ENCODE measurements at regions not wholly inside any gene's neighbourhood (a gene's known extent, or its start where the extent isn't known, plus 50 kb on each side); places are given as distances from the start of the nearest gene placed in this dataset.

DNA sequence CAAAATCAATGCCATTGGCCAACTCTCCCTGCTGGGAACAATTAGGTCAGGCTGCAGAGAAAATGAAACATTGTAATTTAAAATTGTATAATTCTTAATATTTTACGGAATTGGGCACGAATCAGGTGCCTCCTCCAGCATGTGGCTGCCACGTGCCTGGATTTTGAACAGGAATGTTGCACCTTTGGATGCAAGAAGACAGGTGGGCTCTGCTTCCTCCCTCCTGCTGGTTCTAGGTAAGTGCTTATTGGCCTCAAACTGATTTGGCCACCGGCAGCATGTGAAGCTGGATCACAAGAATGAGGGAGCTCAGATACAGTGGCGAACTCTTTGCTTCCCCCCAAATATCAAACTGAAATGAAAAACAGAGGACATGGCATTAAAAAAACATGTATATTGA is 1559.9 kb upstream of the FLRT2 start:
- Mint-ChIP-seq H3K4me3 (no peak overlapping the region), H3K27ac (ENCODE audit: unreplicated experiment) (no peak overlapping the region), H3K27me3 (ENCODE audit: low read depth) (no peaks in the 10 kb centered on the region), H3K4me1 (peaks cover 11% of the 10 kb centered on the region), H3K36me3 (ENCODE audit: low read depth) (no peaks in the 10 kb centered on the region), H3K9me3 (peaks cover 3% of the 10 kb centered on the region)
- no peak for DNase-seq (ENCODE audit: low read depth, low spot score)
- TF ChIP-seq, protein P1, sequence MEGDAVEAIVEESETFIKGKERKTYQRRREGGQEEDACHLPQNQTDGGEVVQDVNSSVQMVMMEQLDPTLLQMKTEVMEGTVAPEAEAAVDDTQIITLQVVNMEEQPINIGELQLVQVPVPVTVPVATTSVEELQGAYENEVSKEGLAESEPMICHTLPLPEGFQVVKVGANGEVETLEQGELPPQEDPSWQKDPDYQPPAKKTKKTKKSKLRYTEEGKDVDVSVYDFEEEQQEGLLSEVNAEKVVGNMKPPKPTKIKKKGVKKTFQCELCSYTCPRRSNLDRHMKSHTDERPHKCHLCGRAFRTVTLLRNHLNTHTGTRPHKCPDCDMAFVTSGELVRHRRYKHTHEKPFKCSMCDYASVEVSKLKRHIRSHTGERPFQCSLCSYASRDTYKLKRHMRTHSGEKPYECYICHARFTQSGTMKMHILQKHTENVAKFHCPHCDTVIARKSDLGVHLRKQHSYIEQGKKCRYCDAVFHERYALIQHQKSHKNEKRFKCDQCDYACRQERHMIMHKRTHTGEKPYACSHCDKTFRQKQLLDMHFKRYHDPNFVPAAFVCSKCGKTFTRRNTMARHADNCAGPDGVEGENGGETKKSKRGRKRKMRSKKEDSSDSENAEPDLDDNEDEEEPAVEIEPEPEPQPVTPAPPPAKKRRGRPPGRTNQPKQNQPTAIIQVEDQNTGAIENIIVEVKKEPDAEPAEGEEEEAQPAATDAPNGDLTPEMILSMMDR (conservative IDR thresholded peaks at IDR 0.05) = no peak

DNA sequence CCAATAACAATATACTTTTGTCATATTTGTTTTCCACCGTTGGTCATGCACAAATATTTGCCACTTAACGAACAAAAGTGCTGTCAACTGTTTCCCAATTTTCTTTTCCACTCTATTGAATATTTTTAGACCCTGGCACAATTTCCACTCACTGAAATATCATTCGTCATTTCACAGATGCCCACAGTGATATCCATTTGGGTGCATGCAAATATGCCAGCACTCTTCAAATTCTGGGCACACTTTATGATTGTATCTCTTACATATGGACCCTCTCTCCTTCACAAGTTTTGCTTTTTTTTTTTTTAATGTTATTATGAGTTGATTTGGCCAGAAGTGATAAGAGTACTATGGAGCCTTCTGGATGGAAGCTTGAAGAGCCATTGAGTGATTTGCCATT is 1557.3 kb upstream of the FLRT2 start:
- H3K9me3 Mint-ChIP-seq = peaks cover under 1% of the 10 kb centered on the region
- peaks cover 11% of the 10 kb centered on the region for H3K4me1 Mint-ChIP-seq
- no peak overlapping the region for H3K27ac Mint-ChIP-seq (ENCODE audit: unreplicated experiment)
- TF ChIP-seq, protein P1 (conservative IDR thresholded peaks at IDR 0.05) = no peak
- H3K36me3 Mint-ChIP-seq (ENCODE audit: low read depth) = no peaks in the 10 kb centered on the region
- DNase-seq (ENCODE audit: low read depth, low spot score) = no peak
- H3K27me3 Mint-ChIP-seq (ENCODE audit: low read depth) = no peaks in the 10 kb centered on the region
- H3K4me3 Mint-ChIP-seq = no peak overlapping the region

DNA sequence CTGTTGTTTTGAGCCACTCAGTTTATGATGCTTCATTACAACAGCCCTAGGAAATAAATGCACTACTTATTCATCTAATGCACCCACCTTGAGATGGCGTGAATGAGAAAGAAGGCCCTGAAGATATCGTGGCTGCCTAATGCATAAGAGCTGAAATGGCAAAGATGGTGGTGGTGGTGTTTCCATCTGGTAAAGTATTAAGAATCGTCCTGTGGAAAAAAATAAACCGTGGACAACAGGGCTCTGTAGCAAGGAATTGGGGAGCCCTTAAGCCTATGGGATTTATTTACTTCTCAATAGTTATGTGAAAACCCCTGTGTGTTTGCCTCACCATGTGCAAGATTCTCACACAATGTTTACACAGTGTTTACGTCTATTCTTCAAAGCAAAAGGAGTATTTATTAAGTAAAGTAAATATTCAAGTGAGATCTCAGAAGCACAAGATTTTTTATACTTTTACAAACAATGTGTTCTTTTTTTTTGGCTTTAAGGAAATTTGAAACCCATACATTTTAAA is 1555.2 kb upstream of the FLRT2 start:
- TF ChIP-seq, protein P1 (conservative IDR thresholded peaks at IDR 0.05) = no peak
- no peaks in the 10 kb centered on the region for H3K36me3 Mint-ChIP-seq (ENCODE audit: low read depth)
- no peak overlapping the region for H3K4me3 Mint-ChIP-seq
- no peak overlapping the region for H3K27ac Mint-ChIP-seq (ENCODE audit: unreplicated experiment)
- no peaks in the 10 kb centered on the region for H3K9me3 Mint-ChIP-seq
- H3K27me3 Mint-ChIP-seq (ENCODE audit: low read depth) = no peaks in the 10 kb centered on the region
- peaks cover 6% of the 10 kb centered on the region for H3K4me1 Mint-ChIP-seq
- DNase-seq (ENCODE audit: low read depth, low spot score) = no peak

DNA sequence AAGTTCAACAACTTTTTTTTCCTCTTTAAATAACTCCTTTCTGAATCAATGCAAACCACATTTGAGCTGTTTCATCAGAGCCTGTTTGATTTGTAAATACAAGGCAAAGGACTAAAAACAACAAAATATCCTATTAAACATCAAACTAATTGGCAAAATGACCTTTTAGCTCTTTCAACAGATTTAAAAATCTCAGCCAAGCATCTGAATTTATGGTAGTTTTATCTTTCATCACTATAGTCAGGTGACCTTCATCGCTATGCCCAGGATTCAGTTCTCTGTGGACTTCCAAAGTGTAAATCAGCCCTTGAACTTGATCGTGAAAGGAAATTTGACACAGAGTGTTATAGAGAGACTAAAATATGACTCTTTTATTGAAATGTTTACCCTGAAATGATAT is 1554.5 kb upstream of the FLRT2 start:
- TF ChIP-seq, protein P1 (conservative IDR thresholded peaks at IDR 0.05) = no peak
- no peak overlapping the region for H3K4me3 Mint-ChIP-seq

DNA sequence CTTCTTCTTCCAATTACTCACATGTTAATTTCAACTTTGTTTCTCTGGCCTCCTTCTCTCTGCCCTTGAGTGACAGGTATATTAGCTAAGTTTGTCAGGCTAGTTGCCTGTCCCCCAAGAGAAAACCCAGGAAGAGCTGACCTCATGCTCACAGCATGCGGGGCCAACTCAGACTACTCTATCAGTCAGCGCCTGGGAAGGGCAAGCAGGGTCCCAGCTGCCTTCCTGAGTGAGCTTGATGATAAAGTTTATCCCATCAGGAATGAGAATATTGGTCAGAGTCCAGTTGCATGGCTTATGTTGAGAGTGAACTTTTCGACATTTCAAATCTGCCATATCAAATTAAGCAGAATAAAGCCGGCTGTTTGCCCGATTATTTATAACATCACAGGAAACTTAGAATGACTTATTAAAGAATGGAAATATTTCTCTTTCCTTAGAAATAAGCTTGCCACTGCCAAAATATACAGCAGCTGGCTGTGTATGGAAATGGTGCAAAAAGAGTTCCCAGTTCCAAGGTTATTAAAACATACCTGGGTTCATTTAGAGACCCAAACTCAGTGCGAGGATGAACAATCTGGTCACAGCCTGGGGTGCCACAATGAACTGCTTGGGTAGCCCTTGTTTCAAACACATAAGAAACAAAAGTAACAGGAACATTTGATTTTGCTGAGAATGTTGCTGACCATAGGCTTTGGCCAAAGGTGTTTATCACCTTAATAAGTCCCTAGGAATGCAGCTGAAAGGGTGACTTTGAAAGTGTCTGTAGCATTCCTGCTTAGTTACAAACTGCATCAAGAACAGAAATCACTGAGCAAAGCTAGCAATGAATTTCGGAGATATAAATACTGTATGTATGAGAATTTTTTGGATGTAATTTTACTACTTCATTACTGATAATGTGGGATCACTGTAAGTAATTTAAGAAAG is 1553.8 kb upstream of the FLRT2 start:
- H3K27me3 Mint-ChIP-seq (ENCODE audit: low read depth) = no peaks in the 10 kb centered on the region
- no peak for DNase-seq (ENCODE audit: low read depth, low spot score)
- no peaks in the 10 kb centered on the region for H3K9me3 Mint-ChIP-seq
- peaks cover 4% of the 10 kb centered on the region for H3K4me1 Mint-ChIP-seq
- TF ChIP-seq, protein P1 (conservative IDR thresholded peaks at IDR 0.05) = no peak
- no peak overlapping the region for H3K4me3 Mint-ChIP-seq
- no peaks in the 10 kb centered on the region for H3K36me3 Mint-ChIP-seq (ENCODE audit: low read depth)
- H3K27ac Mint-ChIP-seq (ENCODE audit: unreplicated experiment) = peak overlapping the region; percentile 38

More for the DNA sequence above, 1554.5 kb upstream of the FLRT2 start:
- no peak overlapping the region for H3K27ac Mint-ChIP-seq (ENCODE audit: unreplicated experiment)
- DNase-seq (ENCODE audit: low read depth, low spot score) = no peak
- H3K27me3 Mint-ChIP-seq (ENCODE audit: low read depth) = no peaks in the 10 kb centered on the region
- peaks cover 4% of the 10 kb centered on the region for H3K4me1 Mint-ChIP-seq
- H3K36me3 Mint-ChIP-seq (ENCODE audit: low read depth) = no peaks in the 10 kb centered on the region
- no peaks in the 10 kb centered on the region for H3K9me3 Mint-ChIP-seq
